Activated naive CD8-positive, alpha-beta T cell (primary cell): ENCODE measurements at regions not wholly inside any gene's neighbourhood (a gene's known extent, or its start where the extent isn't known, plus 50 kb on each side); places are given as distances from the start of the nearest gene placed in this dataset.
"Not testable (repeated sequence)": the region's sequence is repeated elsewhere in the genome, so short reads cannot be mapped to it uniquely, and the experiment has no call there.

Experiments
- H3K27ac Mint-ChIP-seq: one replicate; pipeline ENCODE4 v1.8.0; 2021; ENCODE audit warnings: mixed read lengths
- H3K27me3 Mint-ChIP-seq: one replicate; pipeline ENCODE4 v1.8.0; 2021; ENCODE audit warnings: mixed read lengths
- H3K36me3 Mint-ChIP-seq: one replicate; pipeline ENCODE4 v1.8.0; 2021; ENCODE audit warnings: mixed read lengths
- H3K4me1 Mint-ChIP-seq: one replicate; pipeline ENCODE4 v1.8.0; 2021; ENCODE audit warnings: low read depth, mixed read lengths
- H3K4me3 Mint-ChIP-seq: one replicate; pipeline ENCODE4 v1.8.0; 2021; ENCODE audit warnings: mild to moderate bottlenecking, mixed read lengths
- H3K9me3 Mint-ChIP-seq: one replicate; pipeline ENCODE4 v1.8.0; 2021; ENCODE audit warnings: low read depth, mixed read lengths

DNA sequence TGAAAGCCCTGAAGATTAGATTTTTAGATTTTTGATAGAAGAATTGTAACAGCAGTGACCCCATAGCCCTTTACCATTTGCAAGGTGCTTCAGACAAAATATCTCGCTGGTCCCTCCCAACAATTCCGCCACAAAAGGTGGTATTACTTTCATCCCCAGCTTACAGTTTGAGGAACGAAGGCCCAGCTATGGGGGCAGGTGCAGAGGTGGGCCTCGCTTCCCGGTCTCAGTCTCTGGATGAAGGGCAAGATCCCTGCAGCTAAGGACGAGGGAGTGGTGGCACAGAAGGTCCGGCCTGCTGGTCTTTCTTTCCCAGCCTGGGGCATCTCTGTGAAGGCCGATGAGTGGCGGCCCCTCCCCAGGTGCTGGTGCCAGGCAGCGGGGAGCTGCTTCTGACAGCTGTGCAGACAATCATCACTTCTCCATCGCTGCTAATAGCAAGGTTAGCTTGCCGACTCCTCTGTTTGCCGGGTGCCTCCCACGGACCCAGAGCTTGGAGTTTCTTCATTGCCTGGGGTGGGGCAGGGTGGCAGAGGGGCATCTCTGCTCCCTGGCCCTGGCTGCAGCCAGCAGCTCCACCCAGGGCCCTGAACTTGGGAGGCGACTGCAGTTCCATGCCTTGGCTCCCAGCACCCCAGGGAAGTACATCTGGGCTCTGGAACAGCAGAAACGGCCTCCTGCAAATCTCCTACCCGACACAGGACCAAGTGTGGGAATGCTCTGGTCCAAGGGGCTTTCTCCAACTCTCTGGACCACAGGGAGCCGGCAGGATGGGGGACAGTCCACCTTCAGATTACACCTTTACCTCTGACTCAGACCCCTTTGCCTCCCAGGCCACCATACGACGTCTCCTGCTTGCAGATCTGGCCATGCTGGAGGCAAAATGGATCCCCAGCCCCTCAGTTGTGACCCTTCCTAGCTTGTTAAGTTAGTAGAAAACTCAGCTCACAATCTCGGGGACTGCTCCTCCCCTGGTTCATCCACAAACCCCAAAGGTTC, 170.5 kb downstream of the TRIM43 start:
- H3K36me3 Mint-ChIP-seq, H3K27me3 Mint-ChIP-seq, H3K27ac Mint-ChIP-seq, H3K4me1 Mint-ChIP-seq, H3K9me3 Mint-ChIP-seq, H3K4me3 Mint-ChIP-seq: not testable (repeated sequence)

- not testable (repeated sequence) for H3K27me3 Mint-ChIP-seq, H3K36me3 Mint-ChIP-seq, H3K4me3 Mint-ChIP-seq, H3K27ac Mint-ChIP-seq, H3K4me1 Mint-ChIP-seq, H3K9me3 Mint-ChIP-seq
Measured at GRCh38 chr2:95763074-95763473, 171.3 kb downstream of the TRIM43 start.

- not testable (repeated sequence) for H3K36me3 Mint-ChIP-seq, H3K4me3 Mint-ChIP-seq, H3K27me3 Mint-ChIP-seq, H3K4me1 Mint-ChIP-seq, H3K9me3 Mint-ChIP-seq, H3K27ac Mint-ChIP-seq
Measured at GRCh38 chr2:95764966-95765365, 173.2 kb downstream of the TRIM43 start.

- not testable (repeated sequence) for H3K36me3 Mint-ChIP-seq, H3K4me3 Mint-ChIP-seq, H3K27me3 Mint-ChIP-seq, H3K4me1 Mint-ChIP-seq, H3K9me3 Mint-ChIP-seq, H3K27ac Mint-ChIP-seq
Measured at GRCh38 chr2:95765925-95766910, 174.4 kb downstream of the TRIM43 start.

DNA sequence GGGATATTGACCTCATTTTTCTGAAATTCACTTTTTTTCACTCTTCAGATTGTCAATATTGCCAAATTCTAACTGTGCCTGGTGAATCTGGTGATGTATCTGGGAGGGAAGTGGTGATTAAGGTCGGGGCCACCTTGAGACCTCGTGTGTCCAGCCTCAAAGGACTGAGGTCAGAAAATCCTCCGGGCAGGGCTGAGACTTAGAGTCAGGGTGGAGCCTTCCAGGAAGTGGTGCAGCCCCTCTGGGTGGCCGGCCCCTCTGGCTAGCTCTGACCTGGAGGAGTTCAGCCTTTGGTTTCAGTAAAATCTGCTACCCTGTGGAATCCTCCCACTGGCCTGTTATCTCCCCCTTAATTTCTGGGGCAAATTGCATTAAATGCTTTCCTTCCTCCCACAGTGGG, 175.7 kb downstream of the TRIM43 start:
- not testable (repeated sequence) for H3K9me3 Mint-ChIP-seq, H3K27me3 Mint-ChIP-seq, H3K4me3 Mint-ChIP-seq, H3K4me1 Mint-ChIP-seq, H3K27ac Mint-ChIP-seq, H3K36me3 Mint-ChIP-seq

DNA sequence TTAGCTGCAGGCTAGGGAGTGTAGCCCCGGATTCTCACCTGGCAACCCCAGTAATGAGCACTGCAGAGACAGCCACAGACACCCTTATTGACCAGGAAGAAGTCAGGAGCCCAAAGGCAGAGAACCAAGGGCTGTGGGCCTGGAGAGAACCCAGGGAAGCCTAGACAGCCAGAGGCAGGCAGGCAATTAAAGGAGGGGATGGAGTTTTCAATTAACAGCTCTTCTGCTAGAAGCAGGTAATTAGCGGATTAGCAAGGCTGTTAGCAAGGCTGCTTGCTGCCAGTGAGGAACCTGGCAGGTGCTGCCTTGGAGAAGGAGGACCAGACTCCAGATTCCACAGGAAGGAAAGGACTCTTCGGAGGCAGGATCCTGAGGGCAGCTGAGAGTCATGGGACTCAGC, 176.1 kb downstream of the TRIM43 start:
- not testable (repeated sequence) for H3K27ac Mint-ChIP-seq, H3K9me3 Mint-ChIP-seq, H3K27me3 Mint-ChIP-seq, H3K4me3 Mint-ChIP-seq, H3K36me3 Mint-ChIP-seq, H3K4me1 Mint-ChIP-seq

DNA sequence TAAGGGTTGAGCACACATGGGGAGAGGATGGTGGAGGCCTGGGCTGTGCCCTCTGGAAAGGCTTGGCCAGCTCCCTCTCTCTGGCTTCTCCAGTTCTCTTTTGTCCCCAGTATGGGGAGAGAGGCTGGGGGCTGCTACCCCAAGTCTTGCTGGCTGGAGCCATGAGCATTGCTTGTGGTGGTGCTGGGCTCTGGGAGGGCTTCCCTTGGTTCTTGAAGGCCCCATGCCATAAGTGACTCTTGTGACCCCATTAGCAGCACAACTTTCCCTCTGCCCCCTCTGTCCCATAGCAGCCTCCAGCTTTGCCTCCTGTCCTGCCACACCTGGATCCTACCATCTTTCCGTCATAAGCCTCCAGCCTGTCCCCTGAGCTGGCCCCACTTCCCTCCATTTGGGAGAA, 177.5 kb downstream of the TRIM43 start:
- not testable (repeated sequence) for H3K27me3 Mint-ChIP-seq, H3K27ac Mint-ChIP-seq, H3K4me3 Mint-ChIP-seq, H3K4me1 Mint-ChIP-seq, H3K9me3 Mint-ChIP-seq, H3K36me3 Mint-ChIP-seq

- H3K4me1 Mint-ChIP-seq, H3K27me3 Mint-ChIP-seq, H3K4me3 Mint-ChIP-seq, H3K36me3 Mint-ChIP-seq, H3K9me3 Mint-ChIP-seq, H3K27ac Mint-ChIP-seq: not testable (repeated sequence)
Measured at GRCh38 chr2:95770726-95771125, 178.9 kb downstream of the TRIM43 start.

GRCh38 chr2:95774322-95775192, 182.8 kb downstream of the TRIM43 start:
- H3K27me3 Mint-ChIP-seq, H3K9me3 Mint-ChIP-seq, H3K27ac Mint-ChIP-seq, H3K36me3 Mint-ChIP-seq, H3K4me1 Mint-ChIP-seq, H3K4me3 Mint-ChIP-seq: not testable (repeated sequence)

- not testable (repeated sequence) for H3K4me1 Mint-ChIP-seq
Measured at GRCh38 chr2:95775193-95775531, 183.4 kb downstream of the TRIM43 start.

More at GRCh38 chr2:95775193-95775531, 183.4 kb downstream of the TRIM43 start:
- not testable (repeated sequence) for H3K27ac Mint-ChIP-seq, H3K9me3 Mint-ChIP-seq, H3K27me3 Mint-ChIP-seq, H3K36me3 Mint-ChIP-seq, H3K4me3 Mint-ChIP-seq
